HEK293 (cell line): ENCODE measurements at regions not wholly inside any gene's neighbourhood (a gene's known extent, or its start where the extent isn't known, plus 50 kb on each side); places are given as distances from the start of the nearest gene placed in this dataset.

ENCODE experiments used
- CTCF ChIP-seq: fragments of 450-650 bp; formaldehyde crosslinking; IDR thresholded peaks from 2 replicates; pipeline ENCODE4 v1.5.1; 2016; ENCODE audit warnings: missing biosample characterization, missing genetic modification characterization
- SP7 ChIP-seq: fragments of 450-650 bp; formaldehyde crosslinking; IDR thresholded peaks from 2 replicates; pipeline ENCODE4 v1.5.1; 2016; ENCODE audit warnings: missing biosample characterization, missing genetic modification characterization
- ZBTB49 ChIP-seq: fragments of 450-650 bp; formaldehyde crosslinking; IDR thresholded peaks from 2 replicates; pipeline ENCODE4 v1.5.1; 2016; ENCODE audit warnings: missing biosample characterization, missing genetic modification characterization, low read depth
- ZNF202 ChIP-seq: fragments of 450-650 bp; formaldehyde crosslinking; IDR thresholded peaks from 2 replicates; pipeline ENCODE4 v1.5.1; 2016; ENCODE audit warnings: missing biosample characterization, missing genetic modification characterization, borderline replicate concordance
- ZNF335 ChIP-seq: fragments of 450-650 bp; formaldehyde crosslinking; conservative IDR thresholded peaks from 2 replicates; pipeline ENCODE4 v1.5.1; 2016; ENCODE audit warnings: missing biosample characterization, missing genetic modification characterization
- ZNF513 ChIP-seq: fragments of 450-650 bp; IDR thresholded peaks from 2 replicates; pipeline ENCODE4 v1.5.1; 2018; ENCODE audit warnings: missing biosample characterization, missing genetic modification characterization
- ZNF548 ChIP-seq: fragments of 450-650 bp; formaldehyde crosslinking; IDR thresholded peaks from 2 replicates; pipeline ENCODE4 v1.5.1; 2016; ENCODE audit warnings: missing biosample characterization, missing genetic modification characterization

GRCh38 chr10:52410916-52411315, 96.8 kb downstream of the DKK1 start:
- no peak for TF ChIP-seq ZNF513
- no peak for TF ChIP-seq CTCF
- no peak for TF ChIP-seq ZNF335 (tag by site-specific recombination)
- no peak for TF ChIP-seq SP7 (tag by site-specific recombination)
- no peak for TF ChIP-seq ZBTB49 (tag by site-specific recombination)
- no peak for TF ChIP-seq ZNF202 (tag by site-specific recombination)
- no peak for TF ChIP-seq ZNF548 (tag by site-specific recombination)
